HCT116 (cell line): ENCODE measurements at regions not wholly inside any gene's neighbourhood (a gene's known extent, or its start where the extent isn't known, plus 50 kb on each side); places are given as distances from the start of the nearest gene placed in this dataset.

Experiments
- ATAC-seq: fragments of 200-7000 bp; cut with Tn5 transposase; 2 replicates; pipeline ENCODE4 v1.9.1; 2020; ENCODE audit warnings: mild to moderate bottlenecking, moderate library complexity
- BruUV-seq: library from RNA; stranded (reverse); fragments of 400-500 nt; replicated peaks from 2 replicates; lab custom pipeline; 2021; lab: Mats Ljungman, UMichigan
- CTCF ChIA-PET: fragments of 300-600 bp; sonication (Branson Sonifier 250); formaldehyde crosslinking; loops from one replicate; lab custom pipeline; 2021; ENCODE audit warnings: antibody characterized with exemption; lab: Charles Lee
- POLR2A ChIA-PET: fragments of 300-600, 350-600 bp; sonication (Branson Sonifier 250); formaldehyde crosslinking; loops from one replicate; lab custom pipeline; 2021; ENCODE audit warnings: antibody characterized with exemption; lab: Charles Lee
- RAD21 ChIA-PET, 2 experiments: fragments of 300-600 bp; sonication (Branson Sonifier 250); formaldehyde crosslinking; loops; one replicate each; lab custom pipeline; 2023; ENCODE audit warnings: low total read pairs in 2 of 2; ENCODE audit not compliant: uncharacterized antibody in 2 of 2, unreplicated experiment in 2 of 2, low non-redundant PET in 1 of 2; lab: Charles Lee
- DNase-seq: peaks from one replicate; pipeline ENCODE4 v3.0.0-alpha.2; 2010; ENCODE audit warnings: low read depth, low spot score
- H2AFZ ChIP-seq: fragments of 200-600 bp; shearing (Covaris generic), sonication (generic); 2 replicates; pipeline ENCODE4 v1.6.1; 2017; ENCODE audit warnings: low read depth, mixed run types, mixed read lengths, antibody characterized with exemption, low read length; ENCODE audit not compliant: poor library complexity, severe bottlenecking
- H3K27ac ChIP-seq: 2 replicates; pipeline ENCODE4 v1.5.1; 2012; ENCODE audit warnings: low read depth, low read length
- H3K27me3 ChIP-seq: fragments of 200-600 bp; sonication (generic); 2 replicates; pipeline ENCODE4 v1.6.1; 2016; ENCODE audit warnings: mixed run types, low read length, mixed read lengths; ENCODE audit not compliant: insufficient read depth
- H3K36me3 ChIP-seq, 2 experiments: fragments of 200-500 bp in 1 of 2; fragments of 200-600 bp in 1 of 2; sonication (Bioruptor generic) in 1 of 2; sonication (generic) in 1 of 2; 2 replicates each; pipeline versions ENCODE4 v1.5.1 to v1.6.1; 2014 to 2016; ENCODE audit warnings: low read length in 2 of 2, inconsistent platforms in 1 of 2, mixed read lengths in 1 of 2, mixed run types in 1 of 2; ENCODE audit not compliant: insufficient read depth in 2 of 2, control insufficient read depth in 1 of 2
- H3K4me1 ChIP-seq, 2 experiments: fragments of 200-600 bp in 1 of 2; sonication (generic) in 1 of 2; 2 replicates each; pipeline versions ENCODE4 v1.5.1 to v1.6.1; 2012 to 2017; ENCODE audit warnings: low read length in 2 of 2, inconsistent platforms in 1 of 2, mild to moderate bottlenecking in 1 of 2, mixed read lengths in 1 of 2, mixed run types in 1 of 2, moderate library complexity in 1 of 2; ENCODE audit not compliant: insufficient read depth in 2 of 2, control insufficient read depth in 1 of 2
- H3K4me2 ChIP-seq: fragments of 200-600 bp; sonication (generic); 2 replicates; pipeline ENCODE4 v1.6.1; 2017; ENCODE audit warnings: mixed run types, low read length, mixed read lengths
- H3K4me3 ChIP-seq, 2 experiments: fragments of 200-600 bp in 1 of 2; sonication (generic) in 1 of 2; replicated peaks in 1 of 2; 2 replicates each; pipeline ENCODE4 v1.5.1; 2011 to 2016; ENCODE audit warnings: low read length in 2 of 2, control low read depth in 1 of 2, low read depth in 1 of 2, mild to moderate bottlenecking in 1 of 2, mixed read lengths in 1 of 2, mixed run types in 1 of 2
- H3K79me2 ChIP-seq: fragments of 200-600 bp; sonication (generic); 2 replicates; pipeline ENCODE4 v1.6.1; 2017; ENCODE audit warnings: mild to moderate bottlenecking, mixed run types, low read length, moderate library complexity, mixed read lengths; ENCODE audit not compliant: insufficient read depth
- H3K9ac ChIP-seq: fragments of 200-600 bp; sonication (generic); 2 replicates; pipeline ENCODE4 v1.6.1; 2016; ENCODE audit warnings: low read length, mixed read lengths
- H3K9me2 ChIP-seq: fragments of 200-600 bp; sonication (generic), shearing (Covaris generic); 2 replicates; pipeline ENCODE4 v1.6.1; 2017; ENCODE audit warnings: mixed run types, mild to moderate bottlenecking, moderate library complexity; ENCODE audit not compliant: insufficient read depth
- H3K9me3 ChIP-seq, 2 experiments: fragments of 200-500 bp in 1 of 2; fragments of 200-600 bp in 1 of 2; sonication (Bioruptor generic) in 1 of 2; sonication (generic) in 1 of 2; 2 replicates each; pipeline ENCODE4 v1.6.1; 2014 to 2017; ENCODE audit warnings: low read length in 2 of 2, mixed read lengths in 2 of 2, inconsistent platforms in 1 of 2, low read depth in 1 of 2, mild to moderate bottlenecking in 1 of 2, mixed run types in 1 of 2, moderate library complexity in 1 of 2; ENCODE audit not compliant: control insufficient read depth in 1 of 2, insufficient read depth in 1 of 2
- H4K20me1 ChIP-seq: fragments of 200-600 bp; sonication (generic), shearing (Covaris generic); 2 replicates; pipeline ENCODE4 v1.6.1; 2017; ENCODE audit warnings: mixed run types, mild to moderate bottlenecking, moderate library complexity; ENCODE audit not compliant: insufficient read depth
- ATF3 ChIP-seq: IDR thresholded peaks from 2 replicates; pipeline ENCODE4 v1.6.1; 2012
- CBX3 ChIP-seq: IDR thresholded peaks from 2 replicates; pipeline ENCODE4 v1.6.1; 2012; ENCODE audit warnings: low read depth
- CEBPB ChIP-seq: IDR thresholded peaks from 2 replicates; pipeline ENCODE4 v1.6.1; 2012; ENCODE audit warnings: low read depth
- CTCF ChIP-seq, 3 experiments: fragments of 200-600 bp in 1 of 3; sonication (generic) in 1 of 3; IDR thresholded peaks in 2 of 3; conservative IDR thresholded peaks in 1 of 3; 2 replicates each; pipeline ENCODE4 v1.5.1; 2012 to 2017; ENCODE audit warnings: low read depth in 2 of 3, low read length in 2 of 3, antibody characterized with exemption in 1 of 3, borderline replicate concordance in 1 of 3, control low read depth in 1 of 3, mild to moderate bottlenecking in 1 of 3, mixed read lengths in 1 of 3, mixed run types in 1 of 3, moderate library complexity in 1 of 3; ENCODE audit not compliant: insufficient read depth in 1 of 3
- EZH2 ChIP-seq: fragments of 200-600 bp; sonication (generic); IDR thresholded peaks from 2 replicates; pipeline ENCODE4 v1.6.1; 2017; ENCODE audit warnings: antibody characterized with exemption, mixed run types
- EZH2phosphoT487 ChIP-seq: fragments of 200-600 bp; IDR thresholded peaks from 2 replicates; pipeline ENCODE4 v1.6.1; 2018; ENCODE audit warnings: antibody characterized with exemption, borderline replicate concordance
- JUND ChIP-seq: IDR thresholded peaks from 2 replicates; pipeline ENCODE4 v1.6.1; 2012
- MAX ChIP-seq: IDR thresholded peaks from 2 replicates; pipeline ENCODE4 v1.6.1; 2012
- POLR2A ChIP-seq: IDR thresholded peaks from 2 replicates; pipeline ENCODE4 v1.7.0; 2011; ENCODE audit warnings: borderline replicate concordance; ENCODE audit not compliant: insufficient read depth, insufficient read length; ENCODE audit errors: extremely low read depth
- POLR2AphosphoS5 ChIP-seq: IDR thresholded peaks from 2 replicates; pipeline ENCODE4 v1.6.1; 2011; ENCODE audit warnings: mild to moderate bottlenecking, low read depth, low read length, moderate library complexity
- RAD21 ChIP-seq: IDR thresholded peaks from 2 replicates; pipeline ENCODE4 v1.6.1; 2012; ENCODE audit warnings: low read depth, mild to moderate bottlenecking
- REST ChIP-seq: IDR thresholded peaks from 2 replicates; pipeline ENCODE4 v1.6.1; 2012; ENCODE audit warnings: low read depth
- SP1 ChIP-seq: IDR thresholded peaks from 2 replicates; pipeline ENCODE4 v1.6.1; 2012; ENCODE audit warnings: low read depth
- ZFX ChIP-seq: fragments of 450-650 bp; IDR thresholded peaks from 2 replicates; pipeline ENCODE4 v1.6.1; 2017
- intact Hi-C: fragments of 100-400 bp; cut with micrococcal nuclease; formaldehyde crosslinking; loops from 2 replicates; pipeline ENCODE4 v1.10.0; 2022

- DNase-seq, result no peak
- no peaks in the 10 kb centered on the region for H3K27me3 ChIP-seq
- intact Hi-C loops, result no loop called here
- no peak overlapping the region for H3K4me2 ChIP-seq
- H3K4me1 ChIP-seq, result no peaks in the 10 kb centered on the region
- H3K9ac ChIP-seq, result no peak overlapping the region
- no peak overlapping the region for H3K27ac ChIP-seq
- BruUV-seq, result no TSS peak
- H3K9me2 ChIP-seq, result no peaks in the 10 kb centered on the region
- no peak overlapping the region for H3K4me3 ChIP-seq
- no peak for TF ChIP-seq SP1
- no peak for TF ChIP-seq CEBPB
- no peak for TF ChIP-seq POLR2A
- H3K36me3 ChIP-seq, result no peaks in the 10 kb centered on the region
- no peaks in the 10 kb centered on the region for H3K9me3 ChIP-seq
- H3K79me2 ChIP-seq, result no peaks in the 10 kb centered on the region
- ChIA-PET CTCF (no interaction called here), POLR2A (interaction anchor here (0.6 kb wide), 1 partner anchor 16 kb away, joined by 6 read pairs; no protein-coding TSS in a partner anchor), RAD21 (no interaction called here)
- no peak overlapping the region for H2AFZ ChIP-seq
- H4K20me1 ChIP-seq, result no peaks in the 10 kb centered on the region
- no peak for ATAC-seq
These were observed 830.5 kb downstream of the IGSF11 start for GRCh38 chr3:118204052-118204656.

- no TSS peak for BruUV-seq
- intact Hi-C loops, result no loop called here
- H3K4me1 ChIP-seq, result no peaks in the 10 kb centered on the region
- ChIA-PET CTCF (no interaction called here), RAD21 (no interaction called here), POLR2A (no interaction called here)
- H3K9me2 ChIP-seq, result no peaks in the 10 kb centered on the region
- no peaks in the 10 kb centered on the region for H3K79me2 ChIP-seq
- DNase-seq, result no peak
- no peak overlapping the region for H3K4me2 ChIP-seq
- H3K9ac ChIP-seq, result no peak overlapping the region
- no peak overlapping the region for H2AFZ ChIP-seq
- no peak overlapping the region for H3K27ac ChIP-seq
- H3K9me3 ChIP-seq, result no peaks in the 10 kb centered on the region
- ATAC-seq, result no peak
- no peaks in the 10 kb centered on the region for H3K27me3 ChIP-seq
- H4K20me1 ChIP-seq, result no peaks in the 10 kb centered on the region
- no peak overlapping the region for H3K4me3 ChIP-seq
- no peaks in the 10 kb centered on the region for H3K36me3 ChIP-seq
- TF ChIP-seq ZFX (no peak), ATF3 (no peak), CTCF (IDR thresholded peaks at IDR 0.05 in 2 of 3, conservative IDR thresholded peaks at IDR 0.05 in 1 of 3; ENCODE audit: borderline replicate concordance in 1 of 3, insufficient read depth in 1 of 3, low read depth in 2 of 3, low read length in 2 of 3) (no peak), MAX (no peak), CBX3 (no peak), EZH2 (no peak), EZH2phosphoT487 (no peak), JUND (no peak), POLR2AphosphoS5 (no peak), RAD21 (no peak), REST (no peak)
These were observed 827.4 kb downstream of the IGSF11 start for GRCh38 chr3:118207271-118207670.
